HepG2 (cell line): ENCODE measurements at regions not wholly inside any gene's neighbourhood (a gene's known extent, or its start where the extent isn't known, plus 50 kb on each side); places are given as distances from the start of the nearest gene placed in this dataset.

ENCODE experiments used
- HMG20A ChIP-seq: IDR thresholded peaks from 2 replicates; pipeline ENCODE4 v1.6.1; 2016; ENCODE audit warnings: borderline replicate concordance
- KAT7 ChIP-seq: IDR thresholded peaks from 2 replicates; pipeline ENCODE4 v1.6.1; 2018; ENCODE audit warnings: borderline replicate concordance, missing compliant biosample characterization
- TF ChIP-seq, protein P1 (sequence below): sonication (generic); formaldehyde crosslinking; conservative IDR thresholded peaks from 2 replicates; pipeline ENCODE4 v1.4.0; 2020; ENCODE audit warnings: missing genetic modification reagents

DNA sequence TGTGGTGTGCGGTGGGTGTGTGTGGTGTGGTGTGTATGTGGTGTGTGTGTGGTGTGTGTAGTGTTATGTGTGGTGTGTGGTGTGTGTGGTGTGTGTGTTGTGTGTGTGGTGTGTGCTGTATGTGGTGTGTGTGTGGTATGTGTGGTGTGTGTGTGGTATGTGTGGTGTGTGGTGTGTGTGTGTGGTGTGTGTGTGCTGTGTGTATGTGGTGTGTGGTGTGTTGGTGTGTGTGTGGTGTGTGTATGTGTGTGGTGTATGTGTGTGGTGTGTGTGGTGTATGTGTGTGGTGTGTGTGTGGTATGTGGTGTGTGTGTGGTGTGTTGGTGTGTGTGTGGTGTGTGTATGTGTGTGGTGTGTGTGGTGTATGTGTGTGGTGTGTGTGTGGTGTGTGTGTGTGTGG lies 144.3 kb downstream of the HSD17B3 start:
- TF ChIP-seq, protein P1, sequence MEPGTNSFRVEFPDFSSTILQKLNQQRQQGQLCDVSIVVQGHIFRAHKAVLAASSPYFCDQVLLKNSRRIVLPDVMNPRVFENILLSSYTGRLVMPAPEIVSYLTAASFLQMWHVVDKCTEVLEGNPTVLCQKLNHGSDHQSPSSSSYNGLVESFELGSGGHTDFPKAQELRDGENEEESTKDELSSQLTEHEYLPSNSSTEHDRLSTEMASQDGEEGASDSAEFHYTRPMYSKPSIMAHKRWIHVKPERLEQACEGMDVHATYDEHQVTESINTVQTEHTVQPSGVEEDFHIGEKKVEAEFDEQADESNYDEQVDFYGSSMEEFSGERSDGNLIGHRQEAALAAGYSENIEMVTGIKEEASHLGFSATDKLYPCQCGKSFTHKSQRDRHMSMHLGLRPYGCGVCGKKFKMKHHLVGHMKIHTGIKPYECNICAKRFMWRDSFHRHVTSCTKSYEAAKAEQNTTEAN (CRISPR knock-in tag): no peak
- TF ChIP-seq KAT7 (CRISPR knock-in tag): no peak
- TF ChIP-seq HMG20A (CRISPR knock-in tag): no peak
